ENCODE measurements at regions not wholly inside any gene's neighbourhood (a gene's known extent, or its start where the extent isn't known, plus 50 kb on each side); places are given as distances from the start of the nearest gene placed in this dataset.

DNA sequence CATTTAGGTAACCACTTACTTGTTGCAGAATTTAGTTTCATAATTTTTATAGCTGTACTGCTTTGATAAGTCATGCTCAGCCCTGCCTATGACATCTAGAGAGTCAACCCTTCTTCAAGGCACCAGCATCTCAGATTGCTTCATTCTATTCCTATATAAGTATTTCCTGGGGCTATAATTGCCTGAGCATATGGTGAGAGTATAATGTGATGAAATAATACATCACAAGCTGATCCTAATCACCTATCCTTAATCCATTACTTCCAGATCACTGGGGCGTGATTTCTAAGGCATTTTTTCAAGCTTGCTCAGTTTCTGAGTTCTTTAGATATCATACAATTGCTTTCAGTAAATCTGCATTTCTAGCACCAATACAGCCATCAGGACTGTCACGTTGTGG, 200.0 kb upstream of the NPY2R start:
- TF ChIP-seq CTCF (IDR thresholded peaks at IDR 0.05; ENCODE audit: insufficient read depth, low read length) (no peak), POLR2AphosphoS5 (IDR thresholded peaks at IDR 0.05; ENCODE audit: low read depth) (no peak), GABPA (IDR thresholded peaks at IDR 0.05; ENCODE audit: low read depth) (no peak)
